ENCODE measurements at regions not wholly inside any gene's neighbourhood (a gene's known extent, or its start where the extent isn't known, plus 50 kb on each side); places are given as distances from the start of the nearest gene placed in this dataset.

DNA sequence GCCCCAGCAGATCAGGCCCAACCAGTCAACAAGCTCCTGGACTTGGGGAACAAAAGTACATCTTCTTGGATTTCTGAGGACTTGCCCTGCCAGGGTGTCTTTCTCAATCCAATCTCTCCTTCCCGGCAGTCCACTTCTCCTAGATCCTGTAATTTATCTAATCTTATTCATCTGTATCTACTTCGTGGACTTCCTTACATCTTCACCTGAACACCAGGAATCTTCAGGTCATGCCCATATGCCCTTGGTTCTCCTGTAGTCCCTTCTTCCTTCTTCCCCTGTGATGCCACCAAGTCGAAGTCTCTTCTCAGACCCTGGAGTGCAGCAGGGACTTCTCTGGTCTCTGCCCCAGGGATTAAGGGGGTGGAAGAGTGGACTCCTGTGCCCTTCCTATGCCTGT is 100.3 kb downstream of the ZNF280B start:
- Histone ChIP-seq H2AFZ (ENCODE audit: low read length) (no peak overlapping the region), H3K14ac (ENCODE audit: insufficient read depth, low read length) (no peak overlapping the region), H3K23ac (ENCODE audit: insufficient read length, low read depth, low read length) (no peak overlapping the region), H3K79me2 (ENCODE audit: insufficient read depth, low read length) (no peaks in the 10 kb centered on the region), H3K18ac (ENCODE audit: insufficient read length, low read depth, low read length) (no peak overlapping the region), H4K5ac (ENCODE audit: insufficient read length, low read depth, low read length) (no peak overlapping the region), H2AK5ac (ENCODE audit: insufficient read length, low read length) (no peak overlapping the region), H3K27ac (ENCODE audit: insufficient read length, low read depth, low read length) (no peak overlapping the region), H2BK5ac (ENCODE audit: insufficient read length, low read length) (no peak overlapping the region), H3K9me3 (ENCODE audit: control insufficient read depth, low read depth, low read length) (no peaks in the 10 kb centered on the region), H2BK120ac (ENCODE audit: low read depth, low read length, poor library complexity, severe bottlenecking) (no peak overlapping the region), H3K4me2 (ENCODE audit: insufficient read depth, insufficient read length, low read length) (no peak overlapping the region), H3K9ac (ENCODE audit: extremely low read depth, insufficient read length, low read length) (no peak overlapping the region), H3T11ph (ENCODE audit: low read length) (no peak overlapping the region), H3K23me2 (ENCODE audit: insufficient read length, low read depth, low read length, poor library complexity, severe bottlenecking) (no peaks in the 10 kb centered on the region), H2BK20ac (ENCODE audit: low read depth, low read length, poor library complexity, severe bottlenecking) (no peak overlapping the region), H3K56ac (ENCODE audit: insufficient read length, low read depth, low read length) (no peak overlapping the region), H3K4me1 (ENCODE audit: insufficient read depth, low read length) (no peaks in the 10 kb centered on the region), H4K20me1 (ENCODE audit: control insufficient read depth, insufficient read depth, insufficient read length) (no peaks in the 10 kb centered on the region), H3K79me1 (ENCODE audit: insufficient read depth, low read depth, low read length, poor library complexity, severe bottlenecking) (no peaks in the 10 kb centered on the region), H2BK12ac (ENCODE audit: insufficient read length, low read depth, low read length) (no peak overlapping the region), H3K4ac (ENCODE audit: low read depth, low read length) (no peak overlapping the region), H3K27me3 (ENCODE audit: insufficient read depth, low read length) (peaks cover 66% of the 10 kb centered on the region), H4K8ac (replicated peaks; ENCODE audit: insufficient read length, low read depth, low read length) (no peak overlapping the region), H4K91ac (ENCODE audit: insufficient read length, low read depth, low read length) (no peak overlapping the region), H2BK15ac (ENCODE audit: low read depth, low read length) (no peak overlapping the region)
- TF ChIP-seq, protein P1, sequence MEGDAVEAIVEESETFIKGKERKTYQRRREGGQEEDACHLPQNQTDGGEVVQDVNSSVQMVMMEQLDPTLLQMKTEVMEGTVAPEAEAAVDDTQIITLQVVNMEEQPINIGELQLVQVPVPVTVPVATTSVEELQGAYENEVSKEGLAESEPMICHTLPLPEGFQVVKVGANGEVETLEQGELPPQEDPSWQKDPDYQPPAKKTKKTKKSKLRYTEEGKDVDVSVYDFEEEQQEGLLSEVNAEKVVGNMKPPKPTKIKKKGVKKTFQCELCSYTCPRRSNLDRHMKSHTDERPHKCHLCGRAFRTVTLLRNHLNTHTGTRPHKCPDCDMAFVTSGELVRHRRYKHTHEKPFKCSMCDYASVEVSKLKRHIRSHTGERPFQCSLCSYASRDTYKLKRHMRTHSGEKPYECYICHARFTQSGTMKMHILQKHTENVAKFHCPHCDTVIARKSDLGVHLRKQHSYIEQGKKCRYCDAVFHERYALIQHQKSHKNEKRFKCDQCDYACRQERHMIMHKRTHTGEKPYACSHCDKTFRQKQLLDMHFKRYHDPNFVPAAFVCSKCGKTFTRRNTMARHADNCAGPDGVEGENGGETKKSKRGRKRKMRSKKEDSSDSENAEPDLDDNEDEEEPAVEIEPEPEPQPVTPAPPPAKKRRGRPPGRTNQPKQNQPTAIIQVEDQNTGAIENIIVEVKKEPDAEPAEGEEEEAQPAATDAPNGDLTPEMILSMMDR (conservative IDR thresholded peaks at IDR 0.05), result no peak
- peaks cover 6 to 7% of the 10 kb centered on the region in 2 experiments; a peak in 3 of 5 replicates for H3K9me3 Mint-ChIP-seq
- H3K27me3 Mint-ChIP-seq (ENCODE audit: low read depth), result peaks cover 100% of the 10 kb centered on the region
- H3K4me3 Mint-ChIP-seq, result no peak overlapping the region
- H3K4me1 Mint-ChIP-seq, result no peaks in the 10 kb centered on the region
- WGBS (ENCODE audit: extremely low coverage, insufficient read length, low lambda C conversion rate), result no CpG with 5 or more reads among the region's 3 CpGs
- H3K36me3 Mint-ChIP-seq (ENCODE audit: insufficient read depth in 1 of 3, low read depth in 3 of 3), result no peaks in the 10 kb centered on the region
- no peak for DNase-seq
- H3K27ac Mint-ChIP-seq, result no peak overlapping the region
